OCI-LY7 (cell line): ENCODE measurements at regions not wholly inside any gene's neighbourhood (a gene's known extent, or its start where the extent isn't known, plus 50 kb on each side); places are given as distances from the start of the nearest gene placed in this dataset.
A peak's percentile ranks its signal among the peaks of the same experiment; 100 is the strongest.

Source experiments
- BruUV-seq: library from RNA; stranded (reverse); fragments of 400-500 nt; replicated peaks from 2 replicates; lab custom pipeline; 2021; lab: Mats Ljungman, UMichigan
- CTCF ChIA-PET: fragments of 300-600 bp; sonication (Branson Sonifier 250); formaldehyde crosslinking; loops from one replicate; lab custom pipeline; 2022; ENCODE audit warnings: antibody characterized with exemption; ENCODE audit not compliant: unreplicated experiment; lab: Charles Lee
- POLR2A ChIA-PET: fragments of 300-600 bp; sonication (Branson Sonifier 250); formaldehyde crosslinking; loops from one replicate; lab custom pipeline; 2022; ENCODE audit warnings: antibody characterized with exemption; lab: Charles Lee
- DNase-seq: peaks from one replicate; pipeline ENCODE4 v3.0.0-alpha.2; 2015; ENCODE audit warnings: low spot score
- H2AFZ ChIP-seq: fragments of 200-600 bp; sonication (generic), shearing (Covaris generic); 2 replicates; pipeline ENCODE4 v1.6.1; 2014; ENCODE audit warnings: mild to moderate bottlenecking, antibody characterized with exemption, low read length, moderate library complexity
- H3K27ac ChIP-seq: fragments of 200-600 bp; sonication (generic); 2 replicates; pipeline ENCODE4 v1.5.1; 2014; ENCODE audit warnings: mixed run types, low read depth, mild to moderate bottlenecking, moderate library complexity, low read length, inconsistent platforms; ENCODE audit not compliant: poor library complexity, severe bottlenecking
- H3K36me3 ChIP-seq: fragments of 200-600 bp; sonication (generic); 2 replicates; pipeline ENCODE4 v1.6.1; 2014; ENCODE audit warnings: mild to moderate bottlenecking, antibody characterized with exemption, low read length, moderate library complexity, mixed read lengths; ENCODE audit not compliant: insufficient read depth
- H3K4me1 ChIP-seq: fragments of 200-600 bp; sonication (generic); 2 replicates; pipeline ENCODE4 v1.5.1; 2014; ENCODE audit warnings: mild to moderate bottlenecking, low read length; ENCODE audit not compliant: insufficient read depth, poor library complexity, severe bottlenecking
- H3K4me2 ChIP-seq: fragments of 200-600 bp; sonication (generic); 2 replicates; pipeline ENCODE4 v1.6.1; 2014; ENCODE audit warnings: mild to moderate bottlenecking, low read length
- H3K4me3 ChIP-seq: fragments of 200-600 bp; sonication (generic); 2 replicates; pipeline ENCODE4 v1.5.1; 2014; ENCODE audit warnings: mild to moderate bottlenecking, low read depth, low read length; ENCODE audit not compliant: poor library complexity, severe bottlenecking
- H3K79me2 ChIP-seq: fragments of 200-600 bp; sonication (generic); 2 replicates; pipeline ENCODE4 v1.6.1; 2016; ENCODE audit warnings: low read depth, mild to moderate bottlenecking, low read length, moderate library complexity, mixed read lengths; ENCODE audit not compliant: insufficient read depth
- H3K9me2 ChIP-seq: fragments of 200-600 bp; sonication (generic); 2 replicates; pipeline ENCODE4 v1.6.1; 2016; ENCODE audit warnings: mild to moderate bottlenecking, low read length, mixed read lengths; ENCODE audit not compliant: insufficient read depth
- H3K9me3 ChIP-seq: fragments of 200-600 bp; sonication (generic); 2 replicates; pipeline ENCODE4 v1.6.1; 2014; ENCODE audit warnings: mild to moderate bottlenecking, mixed run types, low read length, mixed read lengths
- H4K20me1 ChIP-seq: fragments of 200-600 bp; sonication (generic); 2 replicates; pipeline ENCODE4 v1.6.1; 2014; ENCODE audit warnings: mild to moderate bottlenecking, antibody characterized with exemption, low read length, moderate library complexity, mixed read lengths; ENCODE audit not compliant: insufficient read depth
- CTCF ChIP-seq: fragments of 200-600 bp; sonication (generic); conservative IDR thresholded peaks from 2 replicates; pipeline ENCODE4 v1.5.1; 2014; ENCODE audit warnings: mild to moderate bottlenecking, antibody characterized with exemption, low read length, moderate library complexity, mixed read lengths
- EZH2phosphoT487 ChIP-seq: fragments of 200-600 bp; sonication (generic); IDR thresholded peaks from 2 replicates; pipeline ENCODE4 v1.6.1; 2018; ENCODE audit warnings: low read depth, borderline replicate concordance, mild to moderate bottlenecking, mixed run types, antibody characterized with exemption, low read length, moderate library complexity, mixed read lengths
- intact Hi-C: fragments of 100-400 bp; cut with micrococcal nuclease; formaldehyde crosslinking; loops from one replicate; pipeline ENCODE4 v1.10.0; 2022; ENCODE audit not compliant: unreplicated experiment

- intact Hi-C loops, result no loop called here
- Histone ChIP-seq H3K9me3 (no peaks in the 10 kb centered on the region), H3K36me3 (no peaks in the 10 kb centered on the region), H2AFZ (no peak overlapping the region), H3K9me2 (no peaks in the 10 kb centered on the region), H4K20me1 (no peaks in the 10 kb centered on the region), H3K4me2 (no peak overlapping the region), H3K4me1 (no peaks in the 10 kb centered on the region), H3K4me3 (no peak overlapping the region), H3K27ac (no peak overlapping the region), H3K79me2 (no peaks in the 10 kb centered on the region)
- no TSS peak for BruUV-seq
- ChIA-PET CTCF (no interaction called here), POLR2A (interaction anchor here (0.7 kb wide), 1 partner anchor 73 kb away, joined by 3 read pairs; no protein-coding TSS in a partner anchor)
- TF ChIP-seq CTCF, result no peak
- TF ChIP-seq EZH2phosphoT487, result no peak
- no peak for DNase-seq
These were observed 797.5 kb upstream of the POU3F3 start for GRCh38 chr2:104056451-104056850.

- Histone ChIP-seq H3K9me2 (no peaks in the 10 kb centered on the region), H2AFZ (no peak overlapping the region), H3K9me3 (no peaks in the 10 kb centered on the region), H3K4me3 (no peak overlapping the region), H3K4me1 (no peaks in the 10 kb centered on the region), H3K27ac (no peak overlapping the region), H3K36me3 (no peaks in the 10 kb centered on the region), H3K79me2 (no peaks in the 10 kb centered on the region), H3K4me2 (no peak overlapping the region), H4K20me1 (no peaks in the 10 kb centered on the region)
- no peak for TF ChIP-seq EZH2phosphoT487
- TF ChIP-seq CTCF, result no peak
- POLR2A ChIA-PET, result no interaction called here
- BruUV-seq, result no TSS peak
- DNase-seq, result no peak
- CTCF ChIA-PET, result no interaction called here
- intact Hi-C loops, result no loop called here
These were observed 785.2 kb upstream of the POU3F3 start for GRCh38 chr2:104068665-104069064.

GRCh38 chr2:104077573-104077972 is 776.3 kb upstream of the POU3F3 start:
- Histone ChIP-seq H3K4me3 (no peak overlapping the region), H3K4me1 (peaks cover 19% of the 10 kb centered on the region), H3K9me3 (peaks cover 27% of the 10 kb centered on the region; the same call in 1 of the 2 replicates), H3K27ac (peak overlapping the region; percentile 80), H3K4me2 (no peak overlapping the region), H4K20me1 (no peaks in the 10 kb centered on the region), H2AFZ (no peak overlapping the region), H3K36me3 (peaks cover 8% of the 10 kb centered on the region; the same call in 1 of the 2 replicates), H3K9me2 (no peaks in the 10 kb centered on the region), H3K79me2 (no peaks in the 10 kb centered on the region)
- TF ChIP-seq EZH2phosphoT487 (no peak), CTCF (no peak)
- intact Hi-C loops, result no loop called here
- ChIA-PET CTCF (no interaction called here), POLR2A (interaction anchor here (1.5 kb wide), 1 partner anchor 22 kb away, joined by 4 read pairs; no protein-coding TSS in a partner anchor)
- BruUV-seq, result no TSS peak
- no peak for DNase-seq
